Small intestine (tissue), 7 donors: ENCODE measurements at regions not wholly inside any gene's neighbourhood (a gene's known extent, or its start where the extent isn't known, plus 50 kb on each side); places are given as distances from the start of the nearest gene placed in this dataset.

Experiments
- DNase-seq, 2 donors: peaks; one replicate each; pipeline versions ENCODE4 v3.0.0 to v3.0.0-alpha.2; 2013
- FAIRE-seq: peaks from 2 replicates; lab custom pipeline; 2012; peaks lifted over from hg19 to GRCh38; lab: Jason Lieb, UNC
- H3K27ac ChIP-seq, 3 donors: one replicate each; pipeline ENCODE4 v1.5.1; 2013; ENCODE audit warnings: low read length in 2 of 3, mild to moderate bottlenecking in 2 of 3, control low read depth in 1 of 3, inconsistent platforms in 1 of 3, low read depth in 1 of 3, moderate library complexity in 1 of 3
- H3K27me3 ChIP-seq, 3 donors: one replicate each; pipeline ENCODE4 v1.6.1; 2013; ENCODE audit warnings: low read length in 3 of 3, inconsistent platforms in 1 of 3; ENCODE audit not compliant: control insufficient read depth in 3 of 3, insufficient read depth in 3 of 3
- H3K36me3 ChIP-seq, 3 donors: one replicate each; pipeline ENCODE4 v1.6.1; 2013; ENCODE audit warnings: low read length in 3 of 3, inconsistent platforms in 1 of 3, low read depth in 1 of 3, mild to moderate bottlenecking in 1 of 3, moderate library complexity in 1 of 3; ENCODE audit not compliant: control insufficient read depth in 3 of 3, insufficient read depth in 2 of 3
- H3K4me1 ChIP-seq, 3 donors: one replicate each; pipeline ENCODE4 v1.6.1; 2013; ENCODE audit warnings: low read length in 2 of 3, inconsistent platforms in 1 of 3, low read depth in 1 of 3, mild to moderate bottlenecking in 1 of 3, moderate library complexity in 1 of 3; ENCODE audit not compliant: control insufficient read depth in 3 of 3, insufficient read depth in 2 of 3
- H3K4me3 ChIP-seq, 3 donors: one replicate each; pipeline ENCODE4 v1.5.1; 2013; ENCODE audit warnings: low read length in 3 of 3, control low read depth in 1 of 3, inconsistent platforms in 1 of 3, low read depth in 1 of 3, mild to moderate bottlenecking in 1 of 3, moderate library complexity in 1 of 3
- H3K9me3 ChIP-seq, 2 donors: one replicate each; pipeline ENCODE4 v1.6.1; 2013; ENCODE audit warnings: low read depth in 1 of 2, low read length in 1 of 2; ENCODE audit not compliant: control insufficient read depth in 2 of 2, insufficient read depth in 1 of 2
- WGBS, 3 donors: extraction: QIAGEN DNeasy Blood & Tissue Kit; methylation state at CpG; one replicate each; pipeline ENCODE4 v1.1.7; 2013; 5-methylcytosine and 5-hydroxymethylcytosine counted together
- donor health status: healthy with polysubstance abuse.
- donor health status: control.
- donor health status: control.
- donor health status: Bipolar disorder and iron deficiency.
- donor health status: healthy.

- FAIRE-seq (no peak), DNase-seq (peak; percentile 9 to 18)
- Histone ChIP-seq H3K4me1 (no peaks in the 10 kb centered on the region), H3K27ac (no peak overlapping the region), H3K9me3 (peaks cover 0 to 3% of the 10 kb centered on the region in 2 donors), H3K4me3 (no peak overlapping the region), H3K36me3 (no peaks in the 10 kb centered on the region), H3K27me3 (peaks cover 0 to 3% (median 0%) of the 10 kb centered on the region in 3 donors)
- 75 to 86% (median 76%) methylated on average over 11 of the region's 11 CpGs for WGBS, 3 donors
These were observed 59.8 kb upstream of the TBPL2 start for GRCh38 chr14:55500219-55500701.

GRCh38 chr14:55500708-55501107, 60.3 kb upstream of the TBPL2 start:
- no peak overlapping the region for H3K4me3 ChIP-seq
- FAIRE-seq (no peak), DNase-seq (no peak)

GRCh38 chr14:55502746-55503284, 62.4 kb upstream of the TBPL2 start:
- no peak for FAIRE-seq
- peak; percentile 11 to 26 for DNase-seq

More at GRCh38 chr14:55500708-55501107, 60.3 kb upstream of the TBPL2 start:
- no peaks in the 10 kb centered on the region for H3K36me3 ChIP-seq
- WGBS, 3 donors = 84 to 93% (median 93%) methylated on average over 3 of the region's 3 CpGs
- H3K27me3 ChIP-seq = peaks cover 0 to 3% (median 0%) of the 10 kb centered on the region in 3 donors
- no peaks in the 10 kb centered on the region for H3K4me1 ChIP-seq
- H3K27ac ChIP-seq = no peak overlapping the region
- peaks cover 0 to 3% of the 10 kb centered on the region in 2 donors for H3K9me3 ChIP-seq

GRCh38 chr14:55505846-55506245, 65.4 kb upstream of the TBPL2 start:
- no peaks in the 10 kb centered on the region for H3K36me3 ChIP-seq
- H3K27ac ChIP-seq = no peak overlapping the region
- 93 to 97% (median 95%) methylated on average over 4 of the region's 4 CpGs for WGBS, 3 donors
- DNase-seq (no peak), FAIRE-seq (no peak)
- no peaks in the 10 kb centered on the region for H3K9me3 ChIP-seq
- no peaks in the 10 kb centered on the region for H3K4me1 ChIP-seq
- no peaks in the 10 kb centered on the region for H3K27me3 ChIP-seq
- no peak overlapping the region for H3K4me3 ChIP-seq

More at GRCh38 chr14:55502746-55503284, 62.4 kb upstream of the TBPL2 start:
- Histone ChIP-seq H3K27ac (no peak overlapping the region), H3K36me3 (no peaks in the 10 kb centered on the region), H3K27me3 (peaks cover 0 to 3% (median 0%) of the 10 kb centered on the region in 3 donors), H3K4me1 (no peaks in the 10 kb centered on the region), H3K4me3 (no peak overlapping the region), H3K9me3 (peaks cover 0 to 3% of the 10 kb centered on the region in 2 donors)
- 31 to 58% (median 38%) methylated on average over 3 of the region's 3 CpGs for WGBS, 3 donors

- DNase-seq = no peak
- no peaks in the 10 kb centered on the region for H3K9me3 ChIP-seq
These were observed 68.3 kb upstream of the TBPL2 start for GRCh38 chr14:55508676-55509075.

GRCh38 chr14:55512421-55512820, 67.6 kb upstream of the KTN1 start:
- WGBS, 3 donors = 86 to 92% (median 88%) methylated on average over 1 of the region's 1 CpG
- DNase-seq (no peak), FAIRE-seq (no peak)
- Histone ChIP-seq H3K4me3 (no peak overlapping the region), H3K27ac (no peak overlapping the region), H3K36me3 (no peaks in the 10 kb centered on the region), H3K27me3 (no peaks in the 10 kb centered on the region), H3K9me3 (no peaks in the 10 kb centered on the region), H3K4me1 (no peaks in the 10 kb centered on the region)

More at GRCh38 chr14:55508676-55509075, 68.3 kb upstream of the TBPL2 start:
- no peak overlapping the region for H3K4me3 ChIP-seq
- 83 to 93% (median 87%) methylated on average over 1 of the region's 1 CpG for WGBS, 3 donors
- H3K27me3 ChIP-seq = no peaks in the 10 kb centered on the region
- H3K4me1 ChIP-seq = no peaks in the 10 kb centered on the region
- no peak overlapping the region for H3K27ac ChIP-seq
- FAIRE-seq = no peak
- H3K36me3 ChIP-seq = no peaks in the 10 kb centered on the region

- no peak for DNase-seq
- 82 to 97% (median 92%) methylated on average over 10 of the region's 10 CpGs for WGBS, 3 donors
- no peak for FAIRE-seq
These were observed 66.5 kb upstream of the KTN1 start for GRCh38 chr14:55513491-55513890.

GRCh38 chr14:55514819-55515490, 65.1 kb upstream of the KTN1 start:
- Histone ChIP-seq H3K9me3 (no peaks in the 10 kb centered on the region), H3K27ac (no peak overlapping the region), H3K36me3 (no peaks in the 10 kb centered on the region), H3K27me3 (no peaks in the 10 kb centered on the region), H3K4me3 (no peak overlapping the region), H3K4me1 (no peaks in the 10 kb centered on the region)
- FAIRE-seq (no peak), DNase-seq (no peak)
- 81 to 89% (median 86%) methylated on average over 17 of the region's 17 CpGs for WGBS, 3 donors

More at GRCh38 chr14:55513491-55513890, 66.5 kb upstream of the KTN1 start:
- Histone ChIP-seq H3K27ac (no peak overlapping the region), H3K4me1 (no peaks in the 10 kb centered on the region), H3K36me3 (no peaks in the 10 kb centered on the region), H3K4me3 (no peak overlapping the region), H3K9me3 (no peaks in the 10 kb centered on the region), H3K27me3 (no peaks in the 10 kb centered on the region)
